ENCODE measurements at regions not wholly inside any gene's neighbourhood (a gene's known extent, or its start where the extent isn't known, plus 50 kb on each side); places are given as distances from the start of the nearest gene placed in this dataset.

- no peak for TF ChIP-seq EZH2 (IDR thresholded peaks at IDR 0.05; ENCODE audit: low read length)
- no peak for TF ChIP-seq CTCF (optimal IDR thresholded peaks at IDR 0.05 in 1 of 3, IDR thresholded peaks at IDR 0.05 in 1 of 3, conservative IDR thresholded peaks at IDR 0.05 in 1 of 3; ENCODE audit: extremely low read depth in 1 of 3, insufficient read depth in 2 of 3, low read length in 3 of 3)
Measured at GRCh38 chr14:92254786-92255185, 68.2 kb upstream of the SLC24A4 start.
